Astrocyte of the cerebellum (primary cell): ENCODE measurements at regions not wholly inside any gene's neighbourhood (a gene's known extent, or its start where the extent isn't known, plus 50 kb on each side); places are given as distances from the start of the nearest gene placed in this dataset.

Source experiments
- DNase-seq: peaks from one replicate; pipeline ENCODE4 v3.0.0-alpha.2; 2011; ENCODE audit warnings: low read depth
- H3K4me3 ChIP-seq: 2 replicates; pipeline ENCODE4 v1.5.1; 2011; ENCODE audit warnings: mild to moderate bottlenecking, low read depth, low read length, moderate library complexity
- CTCF ChIP-seq: IDR thresholded peaks from 2 replicates; pipeline ENCODE4 v1.5.1; 2012; ENCODE audit warnings: low read length, low read depth, moderate library complexity, mild to moderate bottlenecking; ENCODE audit errors: missing control alignments
- in situ Hi-C: cut with HindIII; loops from 2 replicates; pipeline ENCODE4 v1.10.0; 2017; ENCODE audit warnings: low sequenced_read_pairs

- no peak for DNase-seq
These were observed 782.3 kb downstream of the PCDH18 start for GRCh38 chr4:136749989-136750388.

GRCh38 chr4:136748773-136749172, 783.5 kb downstream of the PCDH18 start:
- in situ Hi-C loops, result no loop called here
- no peak for DNase-seq
- no peak overlapping the region for H3K4me3 ChIP-seq
- no peak for TF ChIP-seq CTCF

More at GRCh38 chr4:136749989-136750388, 782.3 kb downstream of the PCDH18 start:
- in situ Hi-C loops, result no loop called here
- H3K4me3 ChIP-seq, result no peak overlapping the region
- no peak for TF ChIP-seq CTCF

- no peak for DNase-seq
- no peak overlapping the region for H3K4me3 ChIP-seq
- TF ChIP-seq CTCF, result no peak
- in situ Hi-C loops, result no loop called here
These were observed 784.1 kb downstream of the PCDH18 start for GRCh38 chr4:136748165-136748564.

GRCh38 chr4:136743238-136743637, 789.1 kb downstream of the PCDH18 start:
- H3K4me3 ChIP-seq, result no peak overlapping the region
- no peak for TF ChIP-seq CTCF
- in situ Hi-C loops, result no loop called here
- DNase-seq, result no peak

GRCh38 chr4:136742333-136742732, 790.0 kb downstream of the PCDH18 start:
- TF ChIP-seq CTCF, result no peak
- in situ Hi-C loops, result no loop called here
- no peak for DNase-seq
- no peak overlapping the region for H3K4me3 ChIP-seq

- in situ Hi-C loops, result no loop called here
- no peak for DNase-seq
- TF ChIP-seq CTCF, result no peak
- no peak overlapping the region for H3K4me3 ChIP-seq
These were observed 790.8 kb downstream of the PCDH18 start for GRCh38 chr4:136741468-136741867.

GRCh38 chr4:136740326-136740725, 792.0 kb downstream of the PCDH18 start:
- no peak for TF ChIP-seq CTCF
- no peak for DNase-seq
- in situ Hi-C loops, result no loop called here
- no peak overlapping the region for H3K4me3 ChIP-seq
